ENCODE measurements at regions not wholly inside any gene's neighbourhood (a gene's known extent, or its start where the extent isn't known, plus 50 kb on each side); places are given as distances from the start of the nearest gene placed in this dataset.

DNA sequence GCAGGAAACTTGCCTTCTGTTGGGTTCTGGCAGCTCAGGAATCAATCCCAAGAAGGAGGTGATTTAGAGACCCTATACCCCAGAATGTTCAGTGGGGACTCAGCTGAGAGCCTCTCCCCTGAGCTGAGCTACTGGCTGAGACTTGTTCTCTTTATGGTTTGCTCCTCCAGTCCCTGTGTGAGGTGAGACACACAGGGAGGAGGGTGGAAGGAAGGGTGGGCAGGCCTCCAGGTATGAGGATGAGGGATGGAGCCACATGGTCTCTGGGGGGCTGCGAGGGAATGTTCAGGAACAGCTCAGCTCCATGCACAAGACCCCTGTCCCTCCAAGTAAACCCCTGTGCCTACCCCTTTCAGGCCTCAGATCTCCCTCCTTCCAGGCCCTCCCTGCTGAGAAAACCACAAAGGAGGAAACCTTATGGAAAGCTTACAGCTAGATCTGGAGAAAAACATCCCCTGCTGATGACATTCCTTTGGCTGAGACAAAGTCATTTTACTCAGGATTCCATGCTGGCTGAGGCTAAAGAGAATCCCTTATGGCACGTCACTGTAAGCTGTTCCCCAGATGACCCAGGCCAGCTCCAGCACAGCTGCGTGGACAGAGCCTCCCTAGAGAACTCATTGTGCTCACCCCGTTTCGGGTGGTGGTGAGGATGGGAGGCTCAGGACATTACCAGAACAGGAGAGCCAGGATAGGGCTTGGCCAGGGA, 91.5 kb upstream of the IPO9 start:
- H2AFZ ChIP-seq (ENCODE audit: low read depth, low read length), result no peak overlapping the region
- H3K27me3 ChIP-seq (ENCODE audit: insufficient read depth, low read depth, low read length), result no peaks in the 10 kb centered on the region
- H3K4me2 ChIP-seq (ENCODE audit: low read length), result peak overlapping the region; percentile 24
- H3K9ac ChIP-seq (ENCODE audit: low read length), result peak overlapping the region; percentile 25
- peaks cover 8% of the 10 kb centered on the region for H4K20me1 ChIP-seq (ENCODE audit: insufficient read depth)
- peak overlapping the region; percentile 94 for H3K4me3 ChIP-seq (ENCODE audit: low read length)
- no peaks in the 10 kb centered on the region for H3K9me3 ChIP-seq (ENCODE audit: low read length)
- no peaks in the 10 kb centered on the region for H3K9me2 ChIP-seq (ENCODE audit: insufficient read depth, low read length)
- H3K36me3 ChIP-seq (ENCODE audit: insufficient read depth, low read length), result peaks cover under 1% of the 10 kb centered on the region
- H3K27ac ChIP-seq (ENCODE audit: low read length), result peak overlapping the region; percentile 40
- H3K79me2 ChIP-seq (replicated peaks; ENCODE audit: insufficient read depth, low read length), result peaks cover 87% of the 10 kb centered on the region
- no peaks in the 10 kb centered on the region for H3F3A ChIP-seq (ENCODE audit: insufficient read depth, low read length, poor library complexity, severe bottlenecking)
- TF ChIP-seq, protein P1, sequence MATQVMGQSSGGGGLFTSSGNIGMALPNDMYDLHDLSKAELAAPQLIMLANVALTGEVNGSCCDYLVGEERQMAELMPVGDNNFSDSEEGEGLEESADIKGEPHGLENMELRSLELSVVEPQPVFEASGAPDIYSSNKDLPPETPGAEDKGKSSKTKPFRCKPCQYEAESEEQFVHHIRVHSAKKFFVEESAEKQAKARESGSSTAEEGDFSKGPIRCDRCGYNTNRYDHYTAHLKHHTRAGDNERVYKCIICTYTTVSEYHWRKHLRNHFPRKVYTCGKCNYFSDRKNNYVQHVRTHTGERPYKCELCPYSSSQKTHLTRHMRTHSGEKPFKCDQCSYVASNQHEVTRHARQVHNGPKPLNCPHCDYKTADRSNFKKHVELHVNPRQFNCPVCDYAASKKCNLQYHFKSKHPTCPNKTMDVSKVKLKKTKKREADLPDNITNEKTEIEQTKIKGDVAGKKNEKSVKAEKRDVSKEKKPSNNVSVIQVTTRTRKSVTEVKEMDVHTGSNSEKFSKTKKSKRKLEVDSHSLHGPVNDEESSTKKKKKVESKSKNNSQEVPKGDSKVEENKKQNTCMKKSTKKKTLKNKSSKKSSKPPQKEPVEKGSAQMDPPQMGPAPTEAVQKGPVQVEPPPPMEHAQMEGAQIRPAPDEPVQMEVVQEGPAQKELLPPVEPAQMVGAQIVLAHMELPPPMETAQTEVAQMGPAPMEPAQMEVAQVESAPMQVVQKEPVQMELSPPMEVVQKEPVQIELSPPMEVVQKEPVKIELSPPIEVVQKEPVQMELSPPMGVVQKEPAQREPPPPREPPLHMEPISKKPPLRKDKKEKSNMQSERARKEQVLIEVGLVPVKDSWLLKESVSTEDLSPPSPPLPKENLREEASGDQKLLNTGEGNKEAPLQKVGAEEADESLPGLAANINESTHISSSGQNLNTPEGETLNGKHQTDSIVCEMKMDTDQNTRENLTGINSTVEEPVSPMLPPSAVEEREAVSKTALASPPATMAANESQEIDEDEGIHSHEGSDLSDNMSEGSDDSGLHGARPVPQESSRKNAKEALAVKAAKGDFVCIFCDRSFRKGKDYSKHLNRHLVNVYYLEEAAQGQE (IDR thresholded peaks at IDR 0.05; ENCODE audit: borderline replicate concordance), result peak; percentile 79
- no peak for TF ChIP-seq EP300 (conservative IDR thresholded peaks at IDR 0.05; ENCODE audit: poor library complexity, severe bottlenecking)

DNA sequence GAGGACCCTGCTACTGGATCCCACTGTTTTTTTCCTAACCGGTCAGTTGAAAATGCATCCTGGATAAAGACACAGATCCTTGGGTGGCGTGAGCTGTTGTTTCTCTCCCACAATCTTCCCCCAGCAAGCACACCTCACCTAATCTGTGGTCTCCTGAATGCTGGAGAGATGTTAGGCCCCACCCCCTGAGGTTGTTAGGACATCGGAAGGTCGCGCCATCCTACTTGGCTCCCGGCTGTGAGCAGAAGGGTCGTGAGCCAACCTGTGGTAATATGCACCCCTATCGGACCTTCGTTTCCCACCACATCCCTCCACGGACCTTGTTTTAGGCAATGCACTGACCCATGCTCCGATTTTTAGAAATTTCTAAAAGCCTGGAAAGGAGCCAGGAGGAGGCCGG, 89.9 kb upstream of the IPO9 start:
- Histone ChIP-seq H3K9me2 (ENCODE audit: insufficient read depth, low read length) (no peaks in the 10 kb centered on the region), H3K27ac (ENCODE audit: low read length) (peak overlapping the region; percentile 92), H3K9me3 (ENCODE audit: low read length) (no peaks in the 10 kb centered on the region), H3K36me3 (ENCODE audit: insufficient read depth, low read length) (peaks cover 6% of the 10 kb centered on the region), H3K4me2 (ENCODE audit: low read length) (peak overlapping the region; percentile 70), H3K79me2 (replicated peaks; ENCODE audit: insufficient read depth, low read length) (peaks cover 96% of the 10 kb centered on the region), H4K20me1 (ENCODE audit: insufficient read depth) (peaks cover 8% of the 10 kb centered on the region), H3K4me3 (ENCODE audit: low read length) (peak overlapping the region; percentile 94), H3K9ac (ENCODE audit: low read length) (peak overlapping the region; percentile 89), H3F3A (ENCODE audit: insufficient read depth, low read length, poor library complexity, severe bottlenecking) (no peaks in the 10 kb centered on the region), H2AFZ (ENCODE audit: low read depth, low read length) (peak overlapping the region; percentile 1), H3K27me3 (ENCODE audit: insufficient read depth, low read depth, low read length) (no peaks in the 10 kb centered on the region)
- TF ChIP-seq, protein P2, sequence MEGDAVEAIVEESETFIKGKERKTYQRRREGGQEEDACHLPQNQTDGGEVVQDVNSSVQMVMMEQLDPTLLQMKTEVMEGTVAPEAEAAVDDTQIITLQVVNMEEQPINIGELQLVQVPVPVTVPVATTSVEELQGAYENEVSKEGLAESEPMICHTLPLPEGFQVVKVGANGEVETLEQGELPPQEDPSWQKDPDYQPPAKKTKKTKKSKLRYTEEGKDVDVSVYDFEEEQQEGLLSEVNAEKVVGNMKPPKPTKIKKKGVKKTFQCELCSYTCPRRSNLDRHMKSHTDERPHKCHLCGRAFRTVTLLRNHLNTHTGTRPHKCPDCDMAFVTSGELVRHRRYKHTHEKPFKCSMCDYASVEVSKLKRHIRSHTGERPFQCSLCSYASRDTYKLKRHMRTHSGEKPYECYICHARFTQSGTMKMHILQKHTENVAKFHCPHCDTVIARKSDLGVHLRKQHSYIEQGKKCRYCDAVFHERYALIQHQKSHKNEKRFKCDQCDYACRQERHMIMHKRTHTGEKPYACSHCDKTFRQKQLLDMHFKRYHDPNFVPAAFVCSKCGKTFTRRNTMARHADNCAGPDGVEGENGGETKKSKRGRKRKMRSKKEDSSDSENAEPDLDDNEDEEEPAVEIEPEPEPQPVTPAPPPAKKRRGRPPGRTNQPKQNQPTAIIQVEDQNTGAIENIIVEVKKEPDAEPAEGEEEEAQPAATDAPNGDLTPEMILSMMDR (IDR thresholded peaks at IDR 0.05; ENCODE audit: poor library complexity, severe bottlenecking), result no peak
- TF ChIP-seq TAF1 (IDR thresholded peaks at IDR 0.05; ENCODE audit: low read depth) (no peak), POLR2AphosphoS5 (IDR thresholded peaks at IDR 0.05) (no peak), SMC3 (conservative IDR thresholded peaks at IDR 0.05; ENCODE audit: poor library complexity) (no peak), RAD21 (conservative IDR thresholded peaks at IDR 0.05) (no peak), MXI1 (conservative IDR thresholded peaks at IDR 0.05; ENCODE audit: poor library complexity, severe bottlenecking) (no peak), EP300 (conservative IDR thresholded peaks at IDR 0.05; ENCODE audit: poor library complexity, severe bottlenecking) (no peak), EZH2 (IDR thresholded peaks at IDR 0.05; ENCODE audit: borderline replicate concordance, insufficient read depth, low read length, poor library complexity, severe bottlenecking) (no peak)
